Immature natural killer cell (primary cell): ENCODE measurements at regions not wholly inside any gene's neighbourhood (a gene's known extent, or its start where the extent isn't known, plus 50 kb on each side); places are given as distances from the start of the nearest gene placed in this dataset.
"Not testable (repeated sequence)": the region's sequence is repeated elsewhere in the genome, so short reads cannot be mapped to it uniquely, and the experiment has no call there.

Experiments
- DNase-seq, 3 donors: peaks; one replicate each; pipeline ENCODE4 v3.0.0; 2022; ENCODE audit warnings: mixed read lengths in 1 of 3
- H3K27ac Mint-ChIP-seq, 6 donors: one replicate each; pipeline ENCODE4 v1.8.0; 2020; ENCODE audit warnings: mixed read lengths in 6 of 6, mild to moderate bottlenecking in 5 of 6, inconsistent platforms in 4 of 6, moderate library complexity in 3 of 6
- H3K27me3 Mint-ChIP-seq, 3 donors: one replicate each; pipeline ENCODE4 v1.8.0; 2020 to 2021; ENCODE audit warnings: low read depth in 3 of 3, mild to moderate bottlenecking in 3 of 3, mixed read lengths in 3 of 3, moderate library complexity in 3 of 3, inconsistent platforms in 1 of 3
- H3K36me3 Mint-ChIP-seq, 3 donors: one replicate each; pipeline ENCODE4 v1.8.0; 2020; ENCODE audit warnings: mixed read lengths in 3 of 3, inconsistent platforms in 2 of 3, mild to moderate bottlenecking in 2 of 3
- H3K4me1 Mint-ChIP-seq, 2 donors: one replicate each; pipeline ENCODE4 v1.8.0; 2020; ENCODE audit warnings: inconsistent platforms in 2 of 2, mild to moderate bottlenecking in 2 of 2, mixed read lengths in 2 of 2, moderate library complexity in 1 of 2
- H3K4me3 Mint-ChIP-seq, 5 donors: one replicate each; pipeline ENCODE4 v1.8.0; 2020; ENCODE audit warnings: mild to moderate bottlenecking in 5 of 5, mixed read lengths in 5 of 5, inconsistent platforms in 3 of 5, moderate library complexity in 3 of 5
- H3K9me3 Mint-ChIP-seq, 6 donors: one replicate each; pipeline ENCODE4 v1.8.0; 2020; ENCODE audit warnings: mild to moderate bottlenecking in 6 of 6, mixed read lengths in 6 of 6, inconsistent platforms in 4 of 6, moderate library complexity in 3 of 6

GRCh38 chr2:237208373-237209260 lies 122.9 kb downstream of the COPS8 start:
- Mint-ChIP-seq H3K4me1 (no peaks in the 10 kb centered on the region), H3K4me3 (no peak overlapping the region), H3K27me3 (peaks cover 0 to 3% (median 2%) of the 10 kb centered on the region in 3 donors), H3K9me3 (no peaks in the 10 kb centered on the region), H3K36me3 (no peaks in the 10 kb centered on the region), H3K27ac (no peak overlapping the region)
- DNase-seq, result no peak

GRCh38 chr2:237209885-237210284 lies 124.2 kb downstream of the COPS8 start:
- Mint-ChIP-seq H3K36me3 (no peaks in the 10 kb centered on the region), H3K4me1 (no peaks in the 10 kb centered on the region), H3K27ac (no peak overlapping the region), H3K4me3 (no peak overlapping the region), H3K27me3 (peaks cover 0 to 3% (median 2%) of the 10 kb centered on the region in 3 donors), H3K9me3 (no peaks in the 10 kb centered on the region)
- no peak for DNase-seq

- Mint-ChIP-seq H3K9me3 (no peaks in the 10 kb centered on the region), H3K4me3 (no peak overlapping the region), H3K4me1 (no peaks in the 10 kb centered on the region), H3K27ac (no peak overlapping the region), H3K27me3 (peaks cover 0 to 3% (median 2%) of the 10 kb centered on the region in 3 donors), H3K36me3 (no peaks in the 10 kb centered on the region)
- DNase-seq, result no peak
These were observed 124.6 kb downstream of the COPS8 start for GRCh38 chr2:237210297-237210696.

- H3K4me1 Mint-ChIP-seq, result no peaks in the 10 kb centered on the region
- peaks cover 0 to 3% (median 2%) of the 10 kb centered on the region in 3 donors for H3K27me3 Mint-ChIP-seq
- H3K27ac Mint-ChIP-seq, result no peak overlapping the region
- DNase-seq, result no peak
- H3K9me3 Mint-ChIP-seq, result no peaks in the 10 kb centered on the region
- H3K36me3 Mint-ChIP-seq, result no peaks in the 10 kb centered on the region
- no peak overlapping the region for H3K4me3 Mint-ChIP-seq
These were observed 125.1 kb downstream of the COPS8 start for GRCh38 chr2:237210763-237211162.

GRCh38 chr2:237212356-237213279 lies 126.9 kb downstream of the COPS8 start:
- DNase-seq, H3K4me3 Mint-ChIP-seq, H3K36me3 Mint-ChIP-seq: not testable (repeated sequence)

GRCh38 chr2:237213315-237214022 lies 127.8 kb downstream of the COPS8 start:
- Mint-ChIP-seq H3K4me1 (no peaks in the 10 kb centered on the region), H3K9me3 (no peaks in the 10 kb centered on the region), H3K27me3 (peaks cover 2 to 3% (median 2%) of the 10 kb centered on the region in 3 donors), H3K27ac (no peak overlapping the region), H3K4me3 (no peak overlapping the region), H3K36me3 (no peaks in the 10 kb centered on the region)
- DNase-seq, result no peak

More at GRCh38 chr2:237212356-237213279, 126.9 kb downstream of the COPS8 start:
- H3K27ac Mint-ChIP-seq, H3K9me3 Mint-ChIP-seq, H3K27me3 Mint-ChIP-seq, H3K4me1 Mint-ChIP-seq: not testable (repeated sequence)

GRCh38 chr2:237214030-237214675 lies 128.5 kb downstream of the COPS8 start:
- no peak for DNase-seq
- Mint-ChIP-seq H3K9me3 (no peaks in the 10 kb centered on the region), H3K4me3 (no peak overlapping the region), H3K27ac (no peak overlapping the region), H3K36me3 (no peaks in the 10 kb centered on the region), H3K4me1 (no peaks in the 10 kb centered on the region), H3K27me3 (peaks cover 0 to 3% (median 2%) of the 10 kb centered on the region in 3 donors)

- no peaks in the 10 kb centered on the region for H3K36me3 Mint-ChIP-seq
These were observed 129.3 kb downstream of the COPS8 start for GRCh38 chr2:237214963-237215362.

GRCh38 chr2:237217995-237218616 lies 132.4 kb downstream of the COPS8 start:
- H3K9me3 Mint-ChIP-seq, result no peaks in the 10 kb centered on the region
- no peaks in the 10 kb centered on the region for H3K4me1 Mint-ChIP-seq
- peaks cover 2 to 5% (median 5%) of the 10 kb centered on the region in 3 donors for H3K27me3 Mint-ChIP-seq
- no peak overlapping the region for H3K27ac Mint-ChIP-seq
- no peak for DNase-seq
- H3K4me3 Mint-ChIP-seq, result no peak overlapping the region
- H3K36me3 Mint-ChIP-seq, result no peaks in the 10 kb centered on the region

More at GRCh38 chr2:237214963-237215362, 129.3 kb downstream of the COPS8 start:
- H3K27me3 Mint-ChIP-seq, result peaks cover 2 to 3% (median 2%) of the 10 kb centered on the region in 3 donors
- no peak for DNase-seq
- H3K4me3 Mint-ChIP-seq, result no peak overlapping the region
- H3K27ac Mint-ChIP-seq, result no peak overlapping the region
- no peaks in the 10 kb centered on the region for H3K4me1 Mint-ChIP-seq
- no peaks in the 10 kb centered on the region for H3K9me3 Mint-ChIP-seq

GRCh38 chr2:237218756-237219155 lies 133.1 kb downstream of the COPS8 start:
- Mint-ChIP-seq H3K4me1 (no peaks in the 10 kb centered on the region), H3K36me3 (no peaks in the 10 kb centered on the region), H3K27me3 (peaks cover 2 to 6% (median 5%) of the 10 kb centered on the region in 3 donors), H3K4me3 (no peak overlapping the region), H3K9me3 (no peaks in the 10 kb centered on the region), H3K27ac (no peak overlapping the region)
- no peak for DNase-seq

GRCh38 chr2:237219826-237220225 lies 134.1 kb downstream of the COPS8 start:
- no peak for DNase-seq
- H3K4me3 Mint-ChIP-seq, result no peak overlapping the region
- peaks cover 2 to 6% (median 5%) of the 10 kb centered on the region in 3 donors for H3K27me3 Mint-ChIP-seq
- H3K9me3 Mint-ChIP-seq, result no peaks in the 10 kb centered on the region
- no peak overlapping the region for H3K27ac Mint-ChIP-seq
- no peaks in the 10 kb centered on the region for H3K36me3 Mint-ChIP-seq
- no peaks in the 10 kb centered on the region for H3K4me1 Mint-ChIP-seq

GRCh38 chr2:237221443-237221842 lies 135.8 kb downstream of the COPS8 start:
- H3K4me3 Mint-ChIP-seq, result no peak overlapping the region
- no peak for DNase-seq
- H3K27ac Mint-ChIP-seq, result no peak overlapping the region
- no peaks in the 10 kb centered on the region for H3K4me1 Mint-ChIP-seq
- peaks cover 2 to 6% (median 5%) of the 10 kb centered on the region in 3 donors for H3K27me3 Mint-ChIP-seq
- H3K36me3 Mint-ChIP-seq, result no peaks in the 10 kb centered on the region
- no peaks in the 10 kb centered on the region for H3K9me3 Mint-ChIP-seq

GRCh38 chr2:237222178-237222577 lies 136.5 kb downstream of the COPS8 start:
- DNase-seq, result no peak
- Mint-ChIP-seq H3K27ac (no peak overlapping the region), H3K36me3 (no peaks in the 10 kb centered on the region), H3K9me3 (no peaks in the 10 kb centered on the region), H3K27me3 (peaks cover 2 to 4% (median 3%) of the 10 kb centered on the region in 3 donors), H3K4me3 (no peak overlapping the region), H3K4me1 (no peaks in the 10 kb centered on the region)
